ENCODE measurements at regions not wholly inside any gene's neighbourhood (a gene's known extent, or its start where the extent isn't known, plus 50 kb on each side); places are given as distances from the start of the nearest gene placed in this dataset.

- H3K27me3 ChIP-seq (ENCODE audit: insufficient read depth): no peaks in the 10 kb centered on the region
- no peaks in the 10 kb centered on the region for H3K9me2 ChIP-seq (ENCODE audit: insufficient read depth)
- Mint-ChIP-seq H3K4me1 (peaks cover 9% of the 10 kb centered on the region), H3K27ac (no peak overlapping the region), H3K9me3 (no peaks in the 10 kb centered on the region), H3K4me3 (no peak overlapping the region), H3K36me3 (ENCODE audit: low read depth) (no peaks in the 10 kb centered on the region), H3K27me3 (ENCODE audit: insufficient read depth, low read depth, poor library complexity) (peaks cover 7% of the 10 kb centered on the region)
- no peak for TF ChIP-seq POLR2AphosphoS5 (IDR thresholded peaks at IDR 0.05; ENCODE audit: low read depth)
- TF ChIP-seq ZNF114 (CRISPR knock-in tag; IDR thresholded peaks at IDR 0.05): no peak
- TF ChIP-seq EZH2 (IDR thresholded peaks at IDR 0.05; ENCODE audit: low read depth, unreplicated experiment): no peak
- TF ChIP-seq CREB1 (CRISPR knock-in tag; IDR thresholded peaks at IDR 0.05; ENCODE audit: low read depth): no peak
- no peak for TF ChIP-seq ZNF462 (CRISPR knock-in tag; IDR thresholded peaks at IDR 0.05)
- TF ChIP-seq NANOG (IDR thresholded peaks at IDR 0.05; ENCODE audit: borderline replicate concordance): no peak
- no peak for TF ChIP-seq EZH2phosphoT487 (IDR thresholded peaks at IDR 0.05; ENCODE audit: unreplicated experiment)
- TF ChIP-seq JUNB (IDR thresholded peaks at IDR 0.05; ENCODE audit: unreplicated experiment): no peak
- H3K4me1 ChIP-seq (ENCODE audit: insufficient read depth): no peaks in the 10 kb centered on the region
- H3F3A ChIP-seq (replicated peaks; ENCODE audit: low read depth): no peaks in the 10 kb centered on the region
- no peak for ATAC-seq
- H3K4me3 ChIP-seq: no peak overlapping the region
- DNase-seq (ENCODE audit: low spot score): no peak
- no peaks in the 10 kb centered on the region for H4K20me1 ChIP-seq (replicated peaks; ENCODE audit: insufficient read depth)
- no peaks in the 10 kb centered on the region for H3K79me2 ChIP-seq (replicated peaks; ENCODE audit: insufficient read depth)
- H3K4me2 ChIP-seq: no peak overlapping the region
- no peaks in the 10 kb centered on the region for H3K36me3 ChIP-seq (ENCODE audit: insufficient read depth)
- no peak overlapping the region for H2AFZ ChIP-seq
- no peak overlapping the region for H3K27ac ChIP-seq (ENCODE audit: low read depth)
Measured at GRCh38 chr15:88719654-88720053, 80.8 kb downstream of the ISG20 start.

All from GM23338 (cell line).